HL-60 (cell line): ENCODE measurements at regions not wholly inside any gene's neighbourhood (a gene's known extent, or its start where the extent isn't known, plus 50 kb on each side); places are given as distances from the start of the nearest gene placed in this dataset.

Experiments used
- GABPA ChIP-seq: IDR thresholded peaks from 2 replicates; pipeline ENCODE4 v1.6.1; 2012; ENCODE audit warnings: low read depth
- POLR2AphosphoS5 ChIP-seq: IDR thresholded peaks from 2 replicates; pipeline ENCODE4 v1.6.1; 2012; ENCODE audit warnings: low read depth
- REST ChIP-seq: IDR thresholded peaks from 2 replicates; pipeline ENCODE4 v1.6.1; 2012; ENCODE audit warnings: low read depth; ENCODE audit not compliant: insufficient replicate concordance
- SPI1 ChIP-seq: IDR thresholded peaks from 2 replicates; pipeline ENCODE4 v1.6.1; 2012; ENCODE audit warnings: low read depth, mild to moderate bottlenecking, borderline replicate concordance
- TF ChIP-seq, protein P1 (sequence below): IDR thresholded peaks from one replicate; pipeline ENCODE4 v1.5.1; 2011; ENCODE audit warnings: low read length, control low read depth, inconsistent platforms; ENCODE audit not compliant: insufficient read depth

- TF ChIP-seq, protein P1, sequence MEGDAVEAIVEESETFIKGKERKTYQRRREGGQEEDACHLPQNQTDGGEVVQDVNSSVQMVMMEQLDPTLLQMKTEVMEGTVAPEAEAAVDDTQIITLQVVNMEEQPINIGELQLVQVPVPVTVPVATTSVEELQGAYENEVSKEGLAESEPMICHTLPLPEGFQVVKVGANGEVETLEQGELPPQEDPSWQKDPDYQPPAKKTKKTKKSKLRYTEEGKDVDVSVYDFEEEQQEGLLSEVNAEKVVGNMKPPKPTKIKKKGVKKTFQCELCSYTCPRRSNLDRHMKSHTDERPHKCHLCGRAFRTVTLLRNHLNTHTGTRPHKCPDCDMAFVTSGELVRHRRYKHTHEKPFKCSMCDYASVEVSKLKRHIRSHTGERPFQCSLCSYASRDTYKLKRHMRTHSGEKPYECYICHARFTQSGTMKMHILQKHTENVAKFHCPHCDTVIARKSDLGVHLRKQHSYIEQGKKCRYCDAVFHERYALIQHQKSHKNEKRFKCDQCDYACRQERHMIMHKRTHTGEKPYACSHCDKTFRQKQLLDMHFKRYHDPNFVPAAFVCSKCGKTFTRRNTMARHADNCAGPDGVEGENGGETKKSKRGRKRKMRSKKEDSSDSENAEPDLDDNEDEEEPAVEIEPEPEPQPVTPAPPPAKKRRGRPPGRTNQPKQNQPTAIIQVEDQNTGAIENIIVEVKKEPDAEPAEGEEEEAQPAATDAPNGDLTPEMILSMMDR: no peak
- TF ChIP-seq GABPA (no peak), POLR2AphosphoS5 (no peak), SPI1 (no peak), REST (no peak)
Measured at GRCh38 chr13:107241381-107241780, 673.4 kb upstream of the ARGLU1 start.
